SKM-1 treated with dmso at 0.1 percent for 144 hours (cell line): ENCODE measurements at regions not wholly inside any gene's neighbourhood (a gene's known extent, or its start where the extent isn't known, plus 50 kb on each side); places are given as distances from the start of the nearest gene placed in this dataset.

Experiments
- DNase-seq: peaks from one replicate; lab custom pipeline; 2025; ENCODE audit not compliant: unreplicated experiment; lab: John Stamatoyannopoulos, UW

GRCh38 chr11:70880416-70880815 is 372.0 kb downstream of the SHANK2 start:
- no peak for DNase-seq

- DNase-seq, result no peak
Measured at GRCh38 chr11:70881948-70882715, 370.2 kb downstream of the SHANK2 start.

DNA sequence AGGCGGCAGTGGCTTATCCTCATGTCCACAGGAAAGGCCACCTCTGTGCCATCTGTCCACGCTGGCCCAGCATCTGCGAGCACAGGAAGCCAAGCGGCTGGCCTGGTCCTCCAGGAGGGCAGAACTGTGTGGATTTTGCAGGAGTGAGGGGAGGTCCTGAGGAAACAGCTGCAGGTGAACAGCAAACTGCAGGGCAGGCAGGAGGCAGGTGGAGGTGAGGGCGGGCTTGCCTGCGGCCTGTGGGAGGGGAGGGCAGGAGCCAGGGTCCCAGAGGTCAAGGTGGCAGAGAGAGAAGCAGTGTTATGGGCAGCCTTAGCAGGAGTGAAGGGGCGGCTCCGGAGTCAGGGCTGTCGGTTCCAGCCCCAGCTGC is 369.7 kb downstream of the SHANK2 start:
- no peak for DNase-seq

GRCh38 chr11:70883323-70883940 is 368.9 kb downstream of the SHANK2 start:
- no peak for DNase-seq

DNA sequence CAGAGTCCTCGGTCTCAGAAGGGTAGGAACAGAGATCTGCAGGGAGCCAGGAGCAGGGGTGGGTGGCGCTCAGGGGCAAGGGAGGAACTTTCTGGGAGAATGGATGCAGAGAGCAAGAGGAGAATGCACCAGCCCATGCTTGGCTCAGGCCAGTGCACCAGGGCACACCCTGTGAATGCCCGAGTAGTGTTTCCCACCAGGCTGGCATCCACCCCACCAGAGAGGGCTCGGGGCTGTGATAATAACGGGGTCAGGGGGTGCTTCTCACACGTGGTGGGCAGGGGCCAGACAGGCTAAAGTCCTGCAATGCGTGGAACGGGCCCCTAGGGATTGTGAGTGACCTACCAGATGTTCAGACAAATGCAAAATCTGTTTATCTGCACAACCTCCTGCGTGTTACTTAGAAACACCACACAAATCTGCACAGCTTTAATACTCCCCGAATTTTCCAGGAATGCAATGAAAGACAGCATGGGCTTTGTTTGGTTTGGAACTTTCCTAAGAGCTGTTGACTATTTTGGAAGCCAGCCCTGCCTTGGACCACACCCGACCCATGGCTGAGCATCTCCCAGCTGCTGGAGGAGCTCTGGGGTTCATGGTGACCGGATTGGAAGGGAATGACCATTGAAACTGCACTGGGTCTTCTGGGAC is 368.3 kb downstream of the SHANK2 start:
- DNase-seq, result no peak

GRCh38 chr11:70885281-70886231 is 366.8 kb downstream of the SHANK2 start:
- no peak for DNase-seq

GRCh38 chr11:70886256-70886655 is 366.1 kb downstream of the SHANK2 start:
- DNase-seq, result no peak

- DNase-seq, result no peak
Measured at GRCh38 chr11:70886676-70887541, 365.5 kb downstream of the SHANK2 start.

DNA sequence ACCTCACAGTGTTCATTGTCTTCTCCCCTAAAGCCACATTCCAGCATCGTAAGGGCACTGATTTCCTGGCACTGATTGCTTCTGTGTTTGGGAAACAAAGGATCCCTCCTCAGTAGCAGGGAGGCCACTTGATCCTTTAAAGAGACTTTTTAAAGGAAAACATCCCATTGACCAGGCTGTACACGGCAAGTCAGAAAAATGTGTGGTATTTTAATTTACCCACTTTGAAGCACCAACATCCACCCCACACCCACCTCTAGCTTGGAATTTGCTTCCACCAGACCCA is 364.9 kb downstream of the SHANK2 start:
- no peak for DNase-seq

DNA sequence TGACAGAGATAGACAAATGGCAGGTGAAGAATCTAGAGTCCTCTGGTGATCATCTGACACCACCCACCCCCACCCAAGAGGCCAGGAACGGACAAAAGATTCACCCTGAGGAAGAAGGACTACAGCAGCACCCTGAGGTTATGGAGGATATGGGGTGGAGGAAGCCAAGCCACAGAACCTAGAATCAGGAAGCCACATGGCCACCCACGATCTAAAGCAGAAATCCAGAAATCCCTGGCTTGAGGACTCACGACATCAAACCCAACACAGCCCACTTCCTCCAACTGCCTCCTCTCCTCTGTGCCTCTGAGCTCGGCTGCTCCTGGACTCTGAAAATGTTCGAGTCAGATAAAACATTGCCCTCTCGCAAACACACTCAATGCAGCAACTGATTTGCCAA is 364.3 kb downstream of the SHANK2 start:
- DNase-seq, result no peak

GRCh38 chr11:70889411-70889810 is 363.0 kb downstream of the SHANK2 start:
- DNase-seq, result no peak

GRCh38 chr11:70891844-70892380 is 360.5 kb downstream of the SHANK2 start:
- no peak for DNase-seq

DNA sequence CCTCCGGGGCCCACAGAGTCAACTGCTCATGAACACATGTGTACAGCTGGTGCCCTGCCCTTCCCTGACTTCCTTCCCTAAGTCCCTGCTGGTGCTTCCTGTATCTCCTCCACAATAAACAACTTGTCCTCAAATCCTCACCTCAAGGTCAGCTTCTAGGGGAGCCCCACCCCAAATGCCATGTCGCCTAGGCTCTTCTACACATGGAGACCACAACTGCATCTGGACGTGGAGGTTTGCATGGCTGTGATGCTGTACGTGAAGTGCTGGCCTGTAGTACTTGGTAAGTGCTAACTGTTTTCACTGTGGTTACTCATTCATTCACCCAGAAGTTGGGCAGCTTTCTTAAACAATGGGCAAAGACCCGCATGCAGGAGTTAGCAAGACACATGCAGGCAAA is 359.5 kb downstream of the SHANK2 start:
- DNase-seq, result no peak

DNA sequence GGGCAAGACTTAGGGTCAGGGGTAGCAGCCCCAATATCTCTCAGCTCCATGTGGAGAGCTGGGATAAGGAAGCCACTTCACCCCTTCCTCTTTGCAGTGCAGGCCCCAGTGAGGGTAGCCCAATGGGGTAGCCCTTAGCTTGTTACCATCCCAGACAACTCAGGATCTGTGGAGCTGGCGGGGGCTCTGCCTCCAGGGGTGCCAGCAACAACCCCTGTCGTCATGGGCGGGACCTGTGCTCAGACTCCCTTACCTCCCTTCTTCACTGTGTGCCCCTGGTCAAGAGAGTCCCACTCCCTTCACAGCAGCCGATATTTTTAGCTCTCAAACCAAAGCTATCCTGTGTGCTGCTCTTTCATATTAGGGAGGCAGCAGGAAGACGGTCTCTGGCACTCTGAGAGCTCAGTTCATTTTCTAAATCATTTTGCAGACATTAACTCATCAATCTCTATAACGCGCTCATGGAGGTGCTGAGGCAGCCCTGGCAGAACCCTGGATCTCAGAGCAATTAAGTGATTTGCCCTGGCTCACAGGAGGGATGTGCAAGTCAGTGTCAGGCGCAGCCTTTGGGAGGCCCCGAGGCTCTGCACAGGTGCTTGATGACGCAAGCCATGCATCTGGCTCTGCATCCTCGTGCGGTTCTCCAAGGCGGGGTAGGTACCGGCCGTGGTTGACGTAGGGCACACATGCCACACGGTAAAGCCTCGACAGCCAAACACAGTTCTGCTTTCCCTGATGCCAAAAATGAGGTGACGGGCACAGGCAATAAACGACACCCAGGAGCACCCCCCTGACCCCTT is 357.6 kb downstream of the SHANK2 start:
- no peak for DNase-seq

DNA sequence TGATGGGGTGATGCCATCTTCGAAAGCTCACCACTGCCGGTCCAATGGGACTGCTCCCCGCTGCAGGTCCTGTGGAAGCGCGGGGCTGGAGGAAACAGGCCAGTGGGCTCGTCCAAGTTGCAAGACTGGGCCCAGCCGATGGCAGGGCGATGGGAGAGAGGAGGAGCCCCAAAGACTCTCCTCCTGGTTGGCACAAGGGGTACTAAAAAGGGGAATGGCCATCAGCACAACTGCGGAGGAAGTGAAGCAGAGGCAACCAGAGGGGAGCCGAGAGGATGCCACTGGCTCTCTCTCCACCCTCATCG is 357.1 kb downstream of the SHANK2 start:
- DNase-seq, result no peak

DNA sequence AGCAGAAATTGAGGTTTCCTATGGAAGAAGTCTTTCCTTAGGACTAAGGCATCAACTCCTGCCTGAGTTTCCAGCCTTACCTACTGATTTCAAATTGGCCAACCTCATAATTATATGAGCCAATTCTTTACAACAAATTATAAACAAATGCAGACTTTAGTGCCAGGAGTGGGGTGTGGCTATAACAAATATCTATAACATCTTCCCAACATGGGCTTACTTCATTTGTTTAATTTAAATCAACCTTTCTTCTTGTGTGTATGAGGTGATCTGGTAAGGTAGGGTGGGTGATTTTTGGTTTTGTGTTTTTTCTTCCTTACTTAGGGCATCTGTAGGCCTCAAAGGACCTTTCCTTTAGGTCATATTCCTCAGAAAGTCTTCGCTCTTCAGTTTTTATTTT is 354.9 kb downstream of the SHANK2 start:
- no peak for DNase-seq

DNA sequence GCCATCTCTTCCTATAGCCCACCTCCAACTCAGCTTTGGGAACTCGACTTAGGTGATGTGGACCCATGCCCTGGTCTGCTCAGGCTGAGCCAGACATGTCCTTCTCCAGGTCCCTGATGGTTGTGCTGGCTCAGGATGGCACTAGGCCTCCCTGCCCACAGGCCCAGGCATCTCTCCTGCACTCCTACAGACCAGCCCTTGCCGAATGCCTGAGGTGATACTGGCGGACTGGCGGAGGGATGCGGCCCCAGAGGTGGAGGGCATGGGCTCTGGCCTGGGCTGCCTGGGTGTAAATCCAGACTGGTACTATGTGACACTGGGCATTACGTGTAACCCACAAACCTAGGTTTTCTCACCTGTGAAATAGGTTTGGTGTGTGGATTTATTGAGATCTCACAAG is 352.8 kb downstream of the SHANK2 start:
- DNase-seq, result no peak

DNA sequence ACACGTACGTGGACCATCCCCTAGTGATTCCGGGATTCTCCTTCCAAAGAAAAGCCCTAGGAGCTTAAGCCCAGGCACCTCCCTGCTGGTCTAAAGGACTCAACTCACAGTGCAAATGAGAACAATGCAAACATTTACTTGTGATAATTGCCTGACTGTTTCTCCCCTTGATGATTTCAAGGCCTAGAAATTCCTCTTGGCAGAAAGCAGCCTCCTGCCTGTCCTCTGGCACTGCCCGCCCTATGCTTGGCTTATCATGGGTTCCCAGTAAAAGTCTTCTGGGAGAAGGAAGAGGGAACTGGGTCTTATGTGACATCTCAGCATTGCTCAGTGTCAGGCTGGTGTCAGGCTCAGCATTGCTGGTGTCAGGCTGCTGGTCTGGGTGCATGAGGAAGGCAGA is 351.8 kb downstream of the SHANK2 start:
- no peak for DNase-seq

DNA sequence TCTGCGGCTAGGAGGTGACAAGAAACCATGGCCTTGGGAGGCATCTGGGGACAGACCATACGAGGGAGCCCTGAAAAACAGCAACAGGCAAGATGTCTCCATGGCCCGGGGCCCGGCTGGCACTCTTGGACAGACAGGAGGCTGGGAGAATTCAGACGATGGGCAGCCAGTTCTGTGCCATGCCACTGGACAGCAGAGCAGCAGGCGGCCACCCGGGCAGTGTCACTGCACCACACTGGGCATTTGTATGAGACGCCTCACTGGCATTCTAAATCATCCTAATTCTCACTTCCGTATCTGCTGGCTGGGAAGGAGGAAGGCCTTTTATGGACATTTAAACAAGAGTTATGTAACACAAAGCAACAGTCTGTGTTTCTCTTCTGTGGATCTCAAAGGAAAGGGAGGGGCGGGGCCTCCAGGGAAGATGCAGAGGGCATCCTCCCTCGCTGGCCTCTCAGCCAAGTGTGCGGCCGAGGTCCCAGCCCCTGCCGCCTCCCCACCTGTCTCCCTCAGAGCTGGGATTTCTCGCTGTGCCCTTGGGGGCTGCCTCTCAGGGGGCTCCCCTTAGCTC is 350.3 kb downstream of the SHANK2 start:
- DNase-seq, result no peak
